GM12872 (cell line): ENCODE measurements at regions not wholly inside any gene's neighbourhood (a gene's known extent, or its start where the extent isn't known, plus 50 kb on each side); places are given as distances from the start of the nearest gene placed in this dataset.

Experiments
- CTCF ChIP-seq: IDR thresholded peaks from 3 replicates; pipeline ENCODE4 v1.5.1; 2011; ENCODE audit warnings: low read depth, mild to moderate bottlenecking, low read length, moderate library complexity; ENCODE audit not compliant: insufficient read depth

- TF ChIP-seq CTCF = no peak
These were observed 75.3 kb upstream of the TRPC3 start for GRCh38 chr4:122027203-122027602.

- TF ChIP-seq CTCF = no peak
These were observed 65.4 kb upstream of the TRPC3 start for GRCh38 chr4:122017296-122017695.

- TF ChIP-seq CTCF = no peak
These were observed 63.3 kb upstream of the TRPC3 start for GRCh38 chr4:122015203-122015602.

GRCh38 chr4:122012735-122013134 lies 60.9 kb upstream of the TRPC3 start:
- no peak for TF ChIP-seq CTCF

- no peak for TF ChIP-seq CTCF
These were observed 58.8 kb upstream of the TRPC3 start for GRCh38 chr4:122010610-122011009.

- TF ChIP-seq CTCF = no peak
These were observed 57.7 kb upstream of the TRPC3 start for GRCh38 chr4:122009524-122009923.

- no peak for TF ChIP-seq CTCF
These were observed 55.2 kb upstream of the TRPC3 start for GRCh38 chr4:122007016-122007415.
